ENCODE measurements at regions not wholly inside any gene's neighbourhood (a gene's known extent, or its start where the extent isn't known, plus 50 kb on each side); places are given as distances from the start of the nearest gene placed in this dataset.
"Not testable (repeated sequence)": the region's sequence is repeated elsewhere in the genome, so short reads cannot be mapped to it uniquely, and the experiment has no call there.

DNA sequence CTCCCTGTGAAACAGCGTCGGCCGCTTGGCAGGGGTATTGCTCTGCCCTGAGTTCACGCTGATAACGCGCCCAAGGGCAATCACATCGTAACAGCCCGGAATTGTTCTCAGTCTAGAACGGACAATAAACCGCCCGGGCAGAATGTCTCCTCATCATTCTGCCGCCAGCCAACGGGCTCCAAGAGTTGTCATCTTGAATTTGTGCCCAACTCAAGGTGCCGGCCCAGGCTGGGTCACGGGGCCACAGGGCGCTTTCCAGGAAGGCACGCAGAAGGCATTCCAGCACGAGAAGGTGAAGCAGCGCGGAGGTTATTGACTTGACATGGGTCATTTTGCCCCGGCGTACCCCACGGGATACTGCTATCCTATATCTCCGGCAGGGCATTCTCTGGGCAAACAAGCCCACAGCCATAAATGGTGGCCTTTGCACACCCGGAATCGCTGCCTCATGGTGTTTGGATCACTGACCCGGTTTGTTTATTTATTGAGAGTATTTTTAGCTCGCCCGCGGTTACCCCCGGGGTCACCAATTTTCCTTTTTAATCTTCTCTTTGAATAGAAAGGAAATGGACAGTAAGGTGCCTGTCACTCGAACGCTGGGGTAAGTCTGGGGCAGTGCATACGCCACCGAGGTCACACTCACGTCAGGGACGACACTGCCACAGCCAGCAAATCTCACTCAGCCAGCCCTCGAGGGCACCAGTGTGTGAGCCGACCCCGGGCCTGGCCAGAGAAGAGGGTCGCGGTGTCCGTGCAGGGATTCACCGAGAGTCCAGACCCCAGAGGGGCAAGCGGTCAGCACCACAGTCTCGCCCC lies 72.4 kb upstream of the FGF3 start:
- no peak overlapping the region for H3K4me3 Mint-ChIP-seq
- DNase-seq: no peak
- no peaks in the 10 kb centered on the region for H3K9me3 Mint-ChIP-seq
- no peak overlapping the region for H3K27ac Mint-ChIP-seq
- H3K27me3 Mint-ChIP-seq: peaks cover 6% of the 10 kb centered on the region
- CTCF ChIA-PET: no interaction called here
- POLR2A ChIA-PET: no interaction called here
- H3K36me3 Mint-ChIP-seq (ENCODE audit: low read depth): no peaks in the 10 kb centered on the region
- H3K4me1 Mint-ChIP-seq: no peaks in the 10 kb centered on the region

DNA sequence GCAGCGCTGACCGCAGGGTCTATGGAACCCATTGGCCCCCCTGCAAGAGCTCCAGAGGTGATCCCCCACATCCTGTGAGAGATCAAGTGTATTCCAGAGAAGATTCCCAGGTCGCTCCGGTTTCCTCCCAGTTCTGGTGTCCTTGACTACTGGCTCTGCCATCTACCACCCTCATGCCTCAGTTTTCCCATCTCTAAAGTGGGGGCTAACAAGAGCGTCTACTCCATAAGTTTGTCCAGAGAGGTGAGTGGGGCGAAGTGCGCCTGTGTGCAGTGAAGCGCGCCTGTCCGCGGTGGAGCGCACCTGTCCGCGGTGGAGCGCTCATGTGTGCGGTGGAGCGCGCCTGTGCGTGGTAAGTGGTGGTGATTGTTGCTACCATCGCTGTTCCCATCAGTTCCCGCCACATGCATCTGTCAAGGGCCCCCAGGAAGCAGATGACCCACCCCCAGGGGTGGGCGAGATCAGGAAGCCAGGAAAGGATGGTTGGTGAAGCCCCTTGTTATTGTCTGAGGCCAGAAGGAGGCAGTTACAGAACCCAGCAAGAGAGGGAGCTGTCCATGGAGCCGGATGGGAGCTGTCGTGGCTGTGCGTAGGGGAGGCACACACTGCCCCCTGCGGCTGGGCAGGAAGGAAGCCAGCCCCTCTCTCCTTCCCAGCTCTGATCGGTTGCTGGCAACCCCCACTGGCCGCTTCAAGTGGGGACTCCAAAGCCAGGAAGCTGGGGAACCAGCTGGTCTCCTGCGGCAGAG lies 73.2 kb upstream of the FGF3 start:
- peaks cover 8% of the 10 kb centered on the region for H3K27me3 Mint-ChIP-seq
- H3K4me3 Mint-ChIP-seq: no peak overlapping the region
- CTCF ChIA-PET: no interaction called here
- POLR2A ChIA-PET: no interaction called here
- no peak for DNase-seq
- H3K4me1 Mint-ChIP-seq: no peaks in the 10 kb centered on the region
- H3K36me3 Mint-ChIP-seq (ENCODE audit: low read depth): no peaks in the 10 kb centered on the region
- no peak overlapping the region for H3K27ac Mint-ChIP-seq
- no peaks in the 10 kb centered on the region for H3K9me3 Mint-ChIP-seq

GRCh38 chr11:69892986-69893555 lies 73.9 kb upstream of the FGF3 start:
- Mint-ChIP-seq H3K4me3 (no peak overlapping the region), H3K4me1 (no peaks in the 10 kb centered on the region), H3K27ac (no peak overlapping the region), H3K27me3 (peaks cover 8% of the 10 kb centered on the region), H3K36me3 (ENCODE audit: low read depth) (no peaks in the 10 kb centered on the region), H3K9me3 (no peaks in the 10 kb centered on the region)
- ChIA-PET CTCF (no interaction called here), POLR2A (no interaction called here)
- no peak for DNase-seq

DNA sequence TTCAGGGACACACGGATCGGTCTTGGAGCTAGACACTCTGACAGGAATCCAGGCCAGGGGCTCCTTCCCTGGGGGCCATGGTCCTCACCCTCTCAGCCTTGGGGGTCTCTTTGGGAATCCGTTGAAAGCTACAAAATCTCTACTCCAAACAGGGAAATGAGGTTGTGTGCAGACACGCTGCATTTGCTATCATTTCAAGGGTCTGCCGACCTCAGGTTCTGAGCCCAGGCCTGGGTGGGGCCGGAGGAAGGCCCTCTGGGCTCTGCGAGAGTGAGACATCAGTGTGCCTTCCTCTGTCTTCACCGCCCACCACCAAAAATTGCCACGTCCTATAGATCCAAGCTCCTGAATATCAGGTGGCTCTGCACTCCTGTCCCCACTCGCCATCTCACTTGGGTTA lies 74.4 kb upstream of the FGF3 start:
- H3K4me1 Mint-ChIP-seq: no peaks in the 10 kb centered on the region
- peaks cover 8% of the 10 kb centered on the region for H3K27me3 Mint-ChIP-seq
- DNase-seq: no peak
- CTCF ChIA-PET: no interaction called here
- H3K4me3 Mint-ChIP-seq: no peak overlapping the region
- POLR2A ChIA-PET: no interaction called here
- no peaks in the 10 kb centered on the region for H3K9me3 Mint-ChIP-seq
- H3K36me3 Mint-ChIP-seq (ENCODE audit: low read depth): no peaks in the 10 kb centered on the region
- no peak overlapping the region for H3K27ac Mint-ChIP-seq

GRCh38 chr11:69894181-69894611 lies 75.0 kb upstream of the FGF3 start:
- CTCF ChIA-PET: no interaction called here
- POLR2A ChIA-PET: no interaction called here
- peaks cover 8% of the 10 kb centered on the region for H3K27me3 Mint-ChIP-seq
- DNase-seq: no peak
- no peaks in the 10 kb centered on the region for H3K4me1 Mint-ChIP-seq
- no peak overlapping the region for H3K27ac Mint-ChIP-seq
- H3K9me3 Mint-ChIP-seq: no peaks in the 10 kb centered on the region
- H3K4me3 Mint-ChIP-seq: no peak overlapping the region
- H3K36me3 Mint-ChIP-seq (ENCODE audit: low read depth): no peaks in the 10 kb centered on the region

GRCh38 chr11:69894648-69895047 lies 75.4 kb upstream of the FGF3 start:
- CTCF ChIA-PET: no interaction called here
- Mint-ChIP-seq H3K36me3 (ENCODE audit: low read depth) (no peaks in the 10 kb centered on the region), H3K4me3 (no peak overlapping the region), H3K27ac (no peak overlapping the region), H3K9me3 (no peaks in the 10 kb centered on the region), H3K27me3 (peaks cover 8% of the 10 kb centered on the region), H3K4me1 (no peaks in the 10 kb centered on the region)
- POLR2A ChIA-PET: no interaction called here
- DNase-seq: no peak

DNA sequence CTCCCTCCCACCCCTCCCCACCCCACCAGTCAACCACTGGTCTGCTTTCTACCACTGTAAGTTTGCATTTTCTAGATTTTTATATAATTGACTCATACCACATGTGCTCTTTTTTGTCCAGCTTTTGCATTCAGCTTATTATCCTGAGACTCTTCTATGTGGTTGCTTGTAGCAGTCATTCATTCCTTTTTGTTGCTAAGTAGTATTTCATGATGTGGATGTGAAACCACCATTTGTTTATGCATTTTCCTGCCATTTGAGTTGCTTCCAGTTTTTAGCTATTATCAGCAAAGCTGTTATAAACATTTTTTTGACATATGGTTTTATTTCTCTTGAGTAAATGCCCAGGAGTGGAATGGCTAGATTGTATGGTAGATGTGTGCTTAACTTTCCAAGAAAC lies 77.0 kb upstream of the FGF3 start:
- Mint-ChIP-seq H3K4me3 (no peak overlapping the region), H3K4me1 (no peaks in the 10 kb centered on the region), H3K9me3 (no peaks in the 10 kb centered on the region), H3K27me3 (peaks cover 2% of the 10 kb centered on the region), H3K36me3 (ENCODE audit: low read depth) (no peaks in the 10 kb centered on the region), H3K27ac (no peak overlapping the region)
- ChIA-PET CTCF (no interaction called here), POLR2A (no interaction called here)
- DNase-seq: no peak

DNA sequence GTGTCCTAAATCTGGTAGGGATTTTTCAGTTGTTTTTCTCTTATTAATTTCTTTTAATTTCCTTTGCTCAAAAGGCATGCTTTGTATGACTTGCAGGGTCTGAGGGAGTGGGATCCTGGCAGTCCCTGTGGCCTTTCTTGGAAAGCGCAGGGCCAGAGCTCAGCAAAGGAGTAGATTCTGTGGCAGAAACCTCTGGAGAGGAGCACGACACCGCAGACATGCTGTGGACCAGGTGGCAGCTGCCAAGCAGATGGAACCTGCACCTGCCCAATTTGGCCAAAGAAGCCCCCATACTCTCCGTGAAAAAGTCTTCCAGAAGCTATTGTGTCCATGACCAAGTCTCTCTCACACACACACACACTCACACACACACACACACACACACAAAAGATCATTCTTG lies 78.9 kb upstream of the FGF3 start:
- no peaks in the 10 kb centered on the region for H3K36me3 Mint-ChIP-seq (ENCODE audit: low read depth)
- no peaks in the 10 kb centered on the region for H3K9me3 Mint-ChIP-seq
- ChIA-PET POLR2A (no interaction called here), CTCF (no interaction called here)
- H3K27ac Mint-ChIP-seq: no peak overlapping the region
- no peaks in the 10 kb centered on the region for H3K4me1 Mint-ChIP-seq
- DNase-seq: no peak
- no peak overlapping the region for H3K4me3 Mint-ChIP-seq
- H3K27me3 Mint-ChIP-seq: peaks cover 2% of the 10 kb centered on the region

DNA sequence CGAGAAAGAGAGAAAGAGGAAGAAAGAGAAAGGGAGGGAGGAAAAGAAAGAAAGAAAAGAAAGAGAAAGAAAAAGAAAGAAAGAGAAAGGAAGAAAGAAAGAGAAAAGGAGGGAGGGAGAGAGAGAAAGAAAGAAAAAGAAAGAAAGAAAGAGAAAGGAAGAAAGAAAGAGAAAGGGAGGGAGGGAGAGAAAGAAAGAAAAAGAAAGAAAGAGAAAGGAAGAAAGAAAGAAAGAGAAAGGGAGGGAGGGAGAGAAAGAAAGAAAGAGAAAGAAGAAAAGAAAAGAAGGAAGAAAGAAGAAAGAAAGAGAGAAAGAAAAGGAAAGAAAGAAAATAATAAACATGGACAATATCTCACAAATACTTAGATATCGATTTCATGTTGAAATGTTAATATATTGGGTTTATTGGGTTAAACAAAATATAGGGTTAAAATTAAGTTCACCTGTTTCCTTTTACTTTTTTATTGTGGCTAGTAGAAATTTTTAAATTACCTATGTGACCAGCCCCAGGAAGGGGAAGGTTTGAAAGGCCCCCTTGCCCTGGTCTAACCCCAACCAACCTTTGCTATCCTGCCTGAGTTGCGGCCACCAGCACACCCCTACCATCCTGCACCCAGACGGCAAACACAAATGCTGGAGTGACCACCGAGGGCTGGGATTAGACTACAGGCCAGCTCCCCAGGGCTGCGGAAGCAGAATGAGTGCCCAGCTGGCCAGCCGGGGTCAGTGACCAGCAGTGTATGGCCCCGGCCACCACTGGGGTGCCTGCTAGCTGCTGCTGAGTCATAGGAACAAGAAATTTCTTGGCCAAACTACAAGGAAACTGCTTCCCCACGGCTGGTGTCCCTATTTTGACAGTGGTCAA lies 81.0 kb upstream of the FGF3 start:
- Mint-ChIP-seq H3K4me1 (no peaks in the 10 kb centered on the region), H3K27ac (no peak overlapping the region), H3K9me3 (no peaks in the 10 kb centered on the region), H3K36me3 (ENCODE audit: low read depth) (no peaks in the 10 kb centered on the region), H3K4me3 (no peak overlapping the region), H3K27me3 (peaks cover 2% of the 10 kb centered on the region)
- DNase-seq: no peak
- CTCF ChIA-PET: interaction anchor here (0.8 kb wide), 1 partner anchor 10 kb away, joined by 4 read pairs; no protein-coding TSS in a partner anchor
- POLR2A ChIA-PET: no interaction called here

DNA sequence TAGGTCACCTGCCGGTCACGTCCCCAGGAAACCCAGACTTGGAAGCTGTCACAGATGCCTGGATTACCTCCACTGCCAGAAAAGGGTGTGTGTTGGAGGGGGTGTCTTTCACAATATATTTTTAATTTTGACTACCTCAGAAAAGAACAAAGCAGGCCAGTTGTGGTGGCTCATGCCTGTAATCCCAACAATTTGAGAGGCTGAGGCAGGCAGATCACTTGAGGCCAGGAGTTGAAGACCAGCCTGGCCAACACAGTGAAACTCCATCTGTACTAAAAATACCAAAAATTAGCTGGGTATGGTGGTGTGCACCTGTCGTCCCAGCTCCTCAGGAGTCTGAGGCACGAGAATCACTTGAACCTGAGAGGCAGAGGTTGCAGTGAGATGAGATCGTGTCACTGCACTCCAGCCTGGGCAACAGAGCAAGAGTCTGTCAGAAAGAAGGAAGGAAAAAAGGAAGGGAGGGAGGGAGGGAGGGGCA lies 81.6 kb upstream of the FGF3 start:
- H3K4me1 Mint-ChIP-seq; H3K27ac Mint-ChIP-seq; POLR2A ChIA-PET; H3K27me3 Mint-ChIP-seq; H3K9me3 Mint-ChIP-seq; DNase-seq; H3K36me3 Mint-ChIP-seq (ENCODE audit: low read depth); H3K4me3 Mint-ChIP-seq: not testable (repeated sequence)
- CTCF ChIA-PET: interaction anchor here (0.8 kb wide), 1 partner anchor 10 kb away, joined by 4 read pairs; no protein-coding TSS in a partner anchor

- no peaks in the 10 kb centered on the region for H3K9me3 Mint-ChIP-seq
- H3K27ac Mint-ChIP-seq: no peak overlapping the region
- H3K36me3 Mint-ChIP-seq (ENCODE audit: low read depth): no peaks in the 10 kb centered on the region
- ChIA-PET POLR2A (no interaction called here), CTCF (no interaction called here)
- no peaks in the 10 kb centered on the region for H3K4me1 Mint-ChIP-seq
- H3K4me3 Mint-ChIP-seq: no peak overlapping the region
- DNase-seq: no peak
- no peaks in the 10 kb centered on the region for H3K27me3 Mint-ChIP-seq
Measured at GRCh38 chr11:69902337-69902736, 83.1 kb upstream of the FGF3 start.

GRCh38 chr11:69903211-69903610 lies 84.0 kb upstream of the FGF3 start:
- H3K27me3 Mint-ChIP-seq: no peaks in the 10 kb centered on the region
- no peak overlapping the region for H3K4me3 Mint-ChIP-seq
- no peaks in the 10 kb centered on the region for H3K4me1 Mint-ChIP-seq
- ChIA-PET CTCF (no interaction called here), POLR2A (no interaction called here)
- no peak overlapping the region for H3K27ac Mint-ChIP-seq
- no peaks in the 10 kb centered on the region for H3K36me3 Mint-ChIP-seq (ENCODE audit: low read depth)
- no peaks in the 10 kb centered on the region for H3K9me3 Mint-ChIP-seq
- no peak for DNase-seq
